ENCODE measurements at regions not wholly inside any gene's neighbourhood (a gene's known extent, or its start where the extent isn't known, plus 50 kb on each side); places are given as distances from the start of the nearest gene placed in this dataset.

DNA sequence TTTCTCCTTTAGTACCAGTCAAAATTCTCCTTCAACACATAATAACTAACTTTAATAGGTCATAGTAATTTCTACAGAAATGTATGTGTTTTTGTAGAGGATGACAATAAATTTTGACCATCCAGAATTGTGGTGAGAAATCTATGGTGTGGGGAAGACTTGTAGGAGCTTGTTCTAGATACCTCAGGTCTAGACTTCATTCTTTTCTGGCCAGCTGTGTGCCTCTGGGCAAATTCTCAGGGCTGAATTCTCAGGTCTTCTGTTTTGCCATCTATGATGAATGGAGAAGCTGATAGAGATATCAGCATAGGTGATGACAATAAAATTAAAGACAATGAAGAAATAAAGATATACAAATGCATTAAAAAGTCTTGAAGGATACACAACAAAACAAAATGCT, 298.6 kb upstream of the MEF2C start:
- Histone ChIP-seq H3K36me3 (no peaks in the 10 kb centered on the region), H3K27me3 (no peaks in the 10 kb centered on the region), H3K4me1 (no peaks in the 10 kb centered on the region), H3K27ac (no peak overlapping the region), H3K4me3 (no peak overlapping the region), H3K9me3 (no peaks in the 10 kb centered on the region)
- no peak for TF ChIP-seq POLR2AphosphoS5 (IDR thresholded peaks at IDR 0.05)
- TF ChIP-seq, protein P1, sequence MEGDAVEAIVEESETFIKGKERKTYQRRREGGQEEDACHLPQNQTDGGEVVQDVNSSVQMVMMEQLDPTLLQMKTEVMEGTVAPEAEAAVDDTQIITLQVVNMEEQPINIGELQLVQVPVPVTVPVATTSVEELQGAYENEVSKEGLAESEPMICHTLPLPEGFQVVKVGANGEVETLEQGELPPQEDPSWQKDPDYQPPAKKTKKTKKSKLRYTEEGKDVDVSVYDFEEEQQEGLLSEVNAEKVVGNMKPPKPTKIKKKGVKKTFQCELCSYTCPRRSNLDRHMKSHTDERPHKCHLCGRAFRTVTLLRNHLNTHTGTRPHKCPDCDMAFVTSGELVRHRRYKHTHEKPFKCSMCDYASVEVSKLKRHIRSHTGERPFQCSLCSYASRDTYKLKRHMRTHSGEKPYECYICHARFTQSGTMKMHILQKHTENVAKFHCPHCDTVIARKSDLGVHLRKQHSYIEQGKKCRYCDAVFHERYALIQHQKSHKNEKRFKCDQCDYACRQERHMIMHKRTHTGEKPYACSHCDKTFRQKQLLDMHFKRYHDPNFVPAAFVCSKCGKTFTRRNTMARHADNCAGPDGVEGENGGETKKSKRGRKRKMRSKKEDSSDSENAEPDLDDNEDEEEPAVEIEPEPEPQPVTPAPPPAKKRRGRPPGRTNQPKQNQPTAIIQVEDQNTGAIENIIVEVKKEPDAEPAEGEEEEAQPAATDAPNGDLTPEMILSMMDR (IDR thresholded peaks at IDR 0.05), result no peak
- TF ChIP-seq POLR2A (IDR thresholded peaks at IDR 0.05), result no peak
- no peak for TF ChIP-seq EP300 (IDR thresholded peaks at IDR 0.05; ENCODE audit: low read depth)
- in situ Hi-C loops (cut with MboI; ENCODE audit: low pct_ligation_motif_present in 1 of 4, low pct_unique_long_range_greater_than_20kb in 1 of 4, low sequenced_read_pairs in 3 of 4), result no loop called here
- no peak for DNase-seq
- intact Hi-C loops (cut with DNase I; ENCODE audit: low total_unique reads), result no loop called here

DNA sequence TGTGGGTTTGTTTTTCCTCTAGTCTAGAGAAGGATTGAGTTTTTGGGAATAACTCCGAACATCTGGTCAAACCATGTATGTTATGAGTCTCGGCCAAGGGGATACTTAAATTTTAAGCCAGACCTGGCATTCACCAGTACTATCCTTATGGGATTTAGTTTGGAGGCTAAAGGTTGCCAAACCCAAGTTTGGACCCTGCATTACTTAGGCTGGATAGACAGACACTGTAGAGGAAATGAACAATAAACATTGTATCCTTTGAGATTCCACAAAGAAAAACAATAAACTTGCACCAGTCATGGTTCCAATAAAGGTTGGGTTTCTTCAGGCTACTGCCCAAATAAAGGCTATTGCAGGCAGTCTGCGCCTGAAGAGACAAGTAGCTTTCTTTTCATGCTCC, 296.7 kb upstream of the MEF2C start:
- intact Hi-C loops (cut with DNase I; ENCODE audit: low total_unique reads), result no loop called here
- TF ChIP-seq, protein P1 (IDR thresholded peaks at IDR 0.05), result no peak
- TF ChIP-seq EP300 (IDR thresholded peaks at IDR 0.05; ENCODE audit: low read depth), result no peak
- TF ChIP-seq POLR2A (IDR thresholded peaks at IDR 0.05), result no peak
- TF ChIP-seq POLR2AphosphoS5 (IDR thresholded peaks at IDR 0.05), result no peak
- Histone ChIP-seq H3K27me3 (no peaks in the 10 kb centered on the region), H3K36me3 (no peaks in the 10 kb centered on the region), H3K4me3 (no peak overlapping the region), H3K9me3 (no peaks in the 10 kb centered on the region), H3K4me1 (no peaks in the 10 kb centered on the region), H3K27ac (no peak overlapping the region)
- WGBS, 2 donors (ENCODE audit: low coverage in 1 of 2), result 71 to 95% methylated on average over 2 to 3 of the region's 3 CpGs
- DNase-seq, result no peak
- in situ Hi-C loops (cut with MboI; ENCODE audit: low pct_ligation_motif_present in 1 of 4, low pct_unique_long_range_greater_than_20kb in 1 of 4, low sequenced_read_pairs in 3 of 4), result no loop called here

DNA sequence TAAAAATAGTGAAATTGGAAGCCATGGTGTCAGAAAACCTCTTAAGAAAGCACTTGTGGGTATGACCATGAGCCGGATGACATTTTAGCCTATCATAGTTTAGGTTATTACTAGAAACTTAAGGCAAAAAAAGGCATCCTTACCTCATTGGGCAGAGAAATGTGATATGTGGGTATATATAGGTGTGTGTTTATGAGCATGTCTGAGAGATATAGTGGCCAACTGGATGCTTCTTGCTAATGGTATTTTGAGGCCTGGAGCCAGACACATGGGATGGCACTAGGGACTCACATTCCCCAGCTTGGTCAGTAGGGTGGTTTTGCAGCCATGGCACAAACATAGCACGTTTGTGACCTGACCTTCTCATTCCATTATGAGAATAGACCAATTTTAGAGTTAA, 295.6 kb upstream of the MEF2C start:
- Histone ChIP-seq H3K4me3 (no peak overlapping the region), H3K27ac (no peak overlapping the region), H3K27me3 (no peaks in the 10 kb centered on the region), H3K36me3 (no peaks in the 10 kb centered on the region), H3K4me1 (no peaks in the 10 kb centered on the region), H3K9me3 (no peaks in the 10 kb centered on the region)
- in situ Hi-C loops (cut with MboI; ENCODE audit: low pct_ligation_motif_present in 1 of 4, low pct_unique_long_range_greater_than_20kb in 1 of 4, low sequenced_read_pairs in 3 of 4) (no loop called here), intact Hi-C loops (cut with DNase I; ENCODE audit: low total_unique reads) (no loop called here)
- 80 to 87% methylated on average over 1 to 2 of the region's 2 CpGs for WGBS, 2 donors (ENCODE audit: low coverage in 1 of 2)
- DNase-seq, result no peak
- no peak for TF ChIP-seq EP300 (IDR thresholded peaks at IDR 0.05; ENCODE audit: low read depth)
- TF ChIP-seq, protein P1 (IDR thresholded peaks at IDR 0.05), result no peak
- TF ChIP-seq POLR2AphosphoS5 (IDR thresholded peaks at IDR 0.05), result no peak
- no peak for TF ChIP-seq POLR2A (IDR thresholded peaks at IDR 0.05)

DNA sequence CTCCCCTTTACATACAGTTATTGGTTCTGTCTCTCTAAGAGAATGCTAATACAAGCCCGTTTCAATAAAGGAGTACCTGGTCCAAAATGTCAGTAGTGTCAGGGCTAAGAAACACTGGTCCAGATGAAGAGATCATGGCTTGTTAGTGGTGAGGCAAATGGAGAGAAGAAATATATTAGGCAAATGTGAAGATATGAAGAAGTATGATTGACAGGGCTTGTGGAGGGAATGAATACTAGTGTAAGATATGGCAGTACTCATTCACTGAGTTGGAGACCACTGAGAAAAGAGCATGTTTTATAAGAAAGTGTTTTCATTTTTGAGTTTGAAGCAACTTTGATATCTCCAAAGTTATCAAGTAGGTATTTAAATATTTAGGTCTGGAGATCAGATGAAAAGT, 290.5 kb upstream of the MEF2C start:
- in situ Hi-C loops (cut with MboI; ENCODE audit: low pct_ligation_motif_present in 1 of 4, low pct_unique_long_range_greater_than_20kb in 1 of 4, low sequenced_read_pairs in 3 of 4), result no loop called here
- intact Hi-C loops (cut with DNase I; ENCODE audit: low total_unique reads), result no loop called here
- no peaks in the 10 kb centered on the region for H3K36me3 ChIP-seq
- H3K4me3 ChIP-seq, result no peak overlapping the region
- DNase-seq, result no peak
- no peaks in the 10 kb centered on the region for H3K9me3 ChIP-seq
- TF ChIP-seq EP300 (IDR thresholded peaks at IDR 0.05; ENCODE audit: low read depth), result no peak
- TF ChIP-seq, protein P1 (IDR thresholded peaks at IDR 0.05), result no peak
- TF ChIP-seq POLR2AphosphoS5 (IDR thresholded peaks at IDR 0.05), result no peak
- TF ChIP-seq POLR2A (IDR thresholded peaks at IDR 0.05), result no peak
- 88 to 90% methylated on average over 1 of the region's 1 CpG for WGBS, 2 donors (ENCODE audit: low coverage in 1 of 2)
- no peaks in the 10 kb centered on the region for H3K27me3 ChIP-seq
- no peak overlapping the region for H3K27ac ChIP-seq
- H3K4me1 ChIP-seq, result no peaks in the 10 kb centered on the region
